WERI-Rb-1 (cell line): ENCODE measurements at regions not wholly inside any gene's neighbourhood (a gene's known extent, or its start where the extent isn't known, plus 50 kb on each side); places are given as distances from the start of the nearest gene placed in this dataset.

Source experiments
- DNase-seq: peaks from one replicate; pipeline ENCODE4 v3.0.0-alpha.2; 2020
- H3K27ac ChIP-seq: fragments of 250-450 bp; sonication (Bioruptor Pico); 2 replicates; pipeline ENCODE4 v1.5.1; 2020; ENCODE audit warnings: mild to moderate bottlenecking, moderate library complexity
- H3K27me3 ChIP-seq: fragments of 250-450 bp; sonication (Bioruptor Pico); 2 replicates; pipeline ENCODE4 v1.5.1; 2021; ENCODE audit warnings: mild to moderate bottlenecking, low read depth, moderate library complexity; ENCODE audit not compliant: insufficient read depth, severe bottlenecking
- H3K36me3 ChIP-seq: fragments of 250-450 bp; sonication (Bioruptor Pico); 2 replicates; pipeline ENCODE4 v1.5.1; 2020; ENCODE audit warnings: mild to moderate bottlenecking, moderate library complexity
- H3K4me3 ChIP-seq: 2 replicates; pipeline ENCODE4 v1.5.1; 2011; ENCODE audit warnings: low read depth, mild to moderate bottlenecking, control low read depth, low read length
- H3K9me3 ChIP-seq: fragments of 250-450 bp; sonication (Bioruptor Pico); 2 replicates; pipeline ENCODE4 v1.5.1; 2021; ENCODE audit warnings: mild to moderate bottlenecking, moderate library complexity; ENCODE audit not compliant: severe bottlenecking
- TF ChIP-seq, protein P1 (sequence below): IDR thresholded peaks from 2 replicates; pipeline ENCODE4 v1.5.1; 2011; ENCODE audit warnings: low read depth, mild to moderate bottlenecking, control low read depth, inconsistent platforms, low read length

DNA sequence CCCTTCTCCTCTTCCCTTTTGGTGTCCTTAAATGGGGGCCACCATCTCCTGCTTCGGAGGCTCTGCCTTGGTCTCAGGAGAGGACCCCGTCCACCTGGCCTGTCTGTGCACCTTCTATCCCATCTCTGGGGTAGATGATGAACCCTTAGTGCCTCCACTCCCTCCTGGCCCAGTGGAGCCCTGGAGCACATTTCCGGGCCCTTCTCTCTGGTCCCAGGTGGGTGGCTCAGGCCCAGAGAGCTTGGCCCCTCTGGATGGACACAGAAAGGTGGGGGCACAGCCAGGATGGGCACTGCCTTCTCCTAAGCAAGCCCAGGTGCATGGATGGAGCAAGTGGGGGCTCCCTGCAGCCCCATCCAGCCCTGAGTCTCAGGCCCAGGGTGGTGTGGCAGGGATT, 121.4 kb upstream of the RET start:
- TF ChIP-seq, protein P1, sequence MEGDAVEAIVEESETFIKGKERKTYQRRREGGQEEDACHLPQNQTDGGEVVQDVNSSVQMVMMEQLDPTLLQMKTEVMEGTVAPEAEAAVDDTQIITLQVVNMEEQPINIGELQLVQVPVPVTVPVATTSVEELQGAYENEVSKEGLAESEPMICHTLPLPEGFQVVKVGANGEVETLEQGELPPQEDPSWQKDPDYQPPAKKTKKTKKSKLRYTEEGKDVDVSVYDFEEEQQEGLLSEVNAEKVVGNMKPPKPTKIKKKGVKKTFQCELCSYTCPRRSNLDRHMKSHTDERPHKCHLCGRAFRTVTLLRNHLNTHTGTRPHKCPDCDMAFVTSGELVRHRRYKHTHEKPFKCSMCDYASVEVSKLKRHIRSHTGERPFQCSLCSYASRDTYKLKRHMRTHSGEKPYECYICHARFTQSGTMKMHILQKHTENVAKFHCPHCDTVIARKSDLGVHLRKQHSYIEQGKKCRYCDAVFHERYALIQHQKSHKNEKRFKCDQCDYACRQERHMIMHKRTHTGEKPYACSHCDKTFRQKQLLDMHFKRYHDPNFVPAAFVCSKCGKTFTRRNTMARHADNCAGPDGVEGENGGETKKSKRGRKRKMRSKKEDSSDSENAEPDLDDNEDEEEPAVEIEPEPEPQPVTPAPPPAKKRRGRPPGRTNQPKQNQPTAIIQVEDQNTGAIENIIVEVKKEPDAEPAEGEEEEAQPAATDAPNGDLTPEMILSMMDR, result no peak
- Histone ChIP-seq H3K27me3 (peaks cover 76% of the 10 kb centered on the region), H3K9me3 (peaks cover 6% of the 10 kb centered on the region), H3K4me3 (no peak overlapping the region), H3K36me3 (no peaks in the 10 kb centered on the region), H3K27ac (no peak overlapping the region)
- DNase-seq, result no peak

DNA sequence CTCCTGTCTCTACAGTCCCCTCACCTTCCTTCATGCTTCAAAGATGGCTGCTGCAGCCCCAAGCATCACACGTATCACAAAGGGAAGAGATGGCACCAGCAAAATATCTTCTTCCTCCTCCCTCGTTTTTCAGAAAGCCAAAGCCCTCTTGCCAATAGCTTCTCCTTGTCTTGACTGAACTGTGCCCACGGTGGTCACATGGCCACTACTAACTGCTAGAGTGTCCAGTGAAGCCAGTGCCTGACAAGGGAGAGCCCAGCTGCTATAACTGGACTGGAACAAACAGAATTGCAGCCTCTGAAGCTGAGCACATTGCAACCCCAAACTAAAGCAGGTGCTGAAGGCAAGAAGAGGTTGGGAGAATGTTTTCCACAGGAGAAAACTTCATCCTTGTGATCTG, 120.8 kb upstream of the RET start:
- peaks cover 6% of the 10 kb centered on the region for H3K9me3 ChIP-seq
- TF ChIP-seq, protein P1, result no peak
- no peaks in the 10 kb centered on the region for H3K36me3 ChIP-seq
- no peak overlapping the region for H3K4me3 ChIP-seq
- H3K27ac ChIP-seq, result no peak overlapping the region
- DNase-seq, result no peak
- peaks cover 73% of the 10 kb centered on the region for H3K27me3 ChIP-seq

DNA sequence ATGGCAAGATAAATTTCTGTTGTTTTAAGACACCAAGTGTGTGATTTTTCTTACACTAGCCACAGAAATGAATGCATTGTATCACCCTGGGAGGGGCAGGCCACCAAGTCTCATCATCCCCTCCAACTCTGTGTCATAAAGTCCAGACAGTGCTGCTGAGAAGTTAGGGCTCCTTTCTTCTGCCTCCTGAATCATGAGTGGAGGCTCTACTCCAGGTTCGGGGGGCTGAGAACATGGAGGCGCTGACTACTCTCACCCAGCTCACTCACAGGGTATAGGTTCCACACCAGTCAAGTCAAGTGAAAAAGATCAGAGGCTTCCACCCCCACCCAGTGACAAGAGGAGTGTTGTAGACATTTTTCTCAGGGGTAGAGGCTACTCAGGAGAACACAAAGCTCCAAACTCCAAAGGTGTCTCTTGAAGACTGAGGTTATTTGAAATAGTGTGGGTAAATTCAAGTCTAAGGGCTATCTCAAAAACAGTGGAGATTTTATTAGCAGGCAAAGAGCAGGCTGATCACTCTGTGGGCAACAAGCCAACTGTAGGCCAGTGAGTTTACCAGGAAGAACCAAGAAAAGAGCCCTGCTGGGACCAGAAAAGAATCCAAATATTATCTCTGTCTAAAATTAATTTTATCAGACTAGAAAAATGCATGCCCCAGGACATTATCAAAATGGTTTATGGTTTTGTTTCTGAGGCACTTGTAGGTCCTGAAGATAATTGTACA, 118.6 kb upstream of the RET start:
- TF ChIP-seq, protein P1, result no peak
- no peak overlapping the region for H3K4me3 ChIP-seq
- H3K27ac ChIP-seq, result no peak overlapping the region
- H3K36me3 ChIP-seq, result no peaks in the 10 kb centered on the region
- no peak for DNase-seq
- H3K9me3 ChIP-seq, result peaks cover 6% of the 10 kb centered on the region
- H3K27me3 ChIP-seq, result peaks cover 67% of the 10 kb centered on the region

DNA sequence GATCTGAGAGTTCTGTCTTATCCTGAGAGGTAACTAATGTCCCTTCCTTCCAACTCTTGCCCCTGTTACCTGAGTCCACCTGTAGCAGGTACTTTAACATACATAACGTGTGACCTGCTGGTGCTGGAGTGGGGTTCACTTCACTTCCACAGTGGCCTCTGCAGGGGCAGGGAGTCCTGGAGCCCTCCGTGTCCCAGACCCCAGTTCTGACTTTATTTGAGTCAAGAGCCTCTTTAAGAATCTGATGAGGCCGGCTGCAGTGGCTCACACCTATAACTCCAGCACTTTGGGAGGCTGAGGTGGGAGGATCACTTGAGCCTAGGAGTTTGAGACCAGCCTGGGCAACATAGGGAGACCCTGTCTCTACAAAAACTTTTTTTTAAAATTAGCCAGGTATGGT, 117.0 kb upstream of the RET start:
- TF ChIP-seq, protein P1, result no peak

DNA sequence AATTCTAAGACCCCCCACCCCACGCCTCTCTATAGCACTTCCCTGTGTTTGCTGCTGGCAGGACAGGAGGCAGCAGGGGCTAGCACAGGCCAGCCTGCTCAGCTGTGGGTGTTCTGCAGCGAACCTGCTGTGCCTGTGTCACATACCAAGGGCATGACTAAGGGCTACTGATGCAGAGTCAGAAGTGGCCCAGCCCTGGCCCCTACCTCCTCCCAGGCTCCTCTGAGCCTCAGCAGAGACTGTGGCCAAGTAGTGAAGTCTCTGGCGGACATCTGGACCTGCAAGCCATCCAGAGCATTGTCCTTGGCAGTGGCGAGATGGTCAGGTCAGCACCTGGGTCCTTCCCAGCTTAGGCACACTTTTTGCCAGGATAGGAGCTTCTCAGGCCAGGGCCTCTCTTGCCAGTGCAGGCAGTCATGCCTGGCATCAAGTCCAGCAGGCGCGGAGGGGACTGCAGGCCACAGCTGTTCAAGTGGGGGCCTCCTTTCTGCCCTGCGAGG, 116.3 kb upstream of the RET start:
- Histone ChIP-seq H3K27ac (no peak overlapping the region), H3K9me3 (peaks cover 6% of the 10 kb centered on the region), H3K4me3 (no peak overlapping the region), H3K27me3 (peaks cover 66% of the 10 kb centered on the region), H3K36me3 (no peaks in the 10 kb centered on the region)
- TF ChIP-seq, protein P1, result no peak
- no peak for DNase-seq

More for the DNA sequence above, 117.0 kb upstream of the RET start:
- Histone ChIP-seq H3K27ac (no peak overlapping the region), H3K36me3 (no peaks in the 10 kb centered on the region), H3K9me3 (peaks cover 6% of the 10 kb centered on the region), H3K4me3 (no peak overlapping the region), H3K27me3 (peaks cover 64% of the 10 kb centered on the region)
- no peak for DNase-seq
